Naive thymus-derived CD8-positive, alpha-beta T cell (primary cell): ENCODE measurements at regions not wholly inside any gene's neighbourhood (a gene's known extent, or its start where the extent isn't known, plus 50 kb on each side); places are given as distances from the start of the nearest gene placed in this dataset.
A peak's percentile ranks its signal among the peaks of the same experiment; 100 is the strongest.

Experiments
- ATAC-seq, 2 donors: fragments of 150-1000 bp; cut with Tn5 transposase in 1 of 2; sonication (Bioruptor Pico), chemical (Tn5 transposase) in 1 of 2; 1 replicate in 1 of 2; 2 replicates in 1 of 2; pipeline ENCODE4 v1.10.0; 2021; ENCODE audit warnings: mild to moderate bottlenecking in 2 of 2, moderate library complexity in 2 of 2
- POLR2A ChIA-PET: fragments of 350-600 bp; sonication (Branson Sonifier 250); formaldehyde crosslinking; loops from one replicate; lab custom pipeline; 2021; ENCODE audit warnings: antibody characterized with exemption; lab: Charles Lee
- DNase-seq, 10 donors: peaks; one replicate each; pipeline versions ENCODE4 v3.0.0 to v3.0.0-alpha.2; 2020 to 2022
- H3K27ac Mint-ChIP-seq, 10 donors: one replicate each; pipeline ENCODE4 v1.8.0; 2020 to 2022; ENCODE audit warnings: mild to moderate bottlenecking in 10 of 10, mixed read lengths in 10 of 10, moderate library complexity in 4 of 10, inconsistent platforms in 1 of 10
- H3K27me3 Mint-ChIP-seq, 5 donors: one replicate each; pipeline ENCODE4 v1.8.0; 2021 to 2022; ENCODE audit warnings: mixed read lengths in 5 of 5
- H3K36me3 Mint-ChIP-seq, 3 donors: one replicate each; pipeline ENCODE4 v1.8.0; 2020 to 2022; ENCODE audit warnings: mixed read lengths in 3 of 3, mild to moderate bottlenecking in 2 of 3, inconsistent platforms in 1 of 3
- H3K4me1 Mint-ChIP-seq, 4 donors: one replicate each; pipeline ENCODE4 v1.8.0; 2021 to 2022; ENCODE audit warnings: mixed read lengths in 4 of 4
- H3K4me3 Mint-ChIP-seq, 10 donors: one replicate each; pipeline ENCODE4 v1.8.0; 2020 to 2022; ENCODE audit warnings: mild to moderate bottlenecking in 10 of 10, mixed read lengths in 10 of 10, moderate library complexity in 6 of 10, inconsistent platforms in 1 of 10
- H3K9me3 Mint-ChIP-seq, 9 donors: one replicate each; pipeline ENCODE4 v1.8.0; 2020 to 2022; ENCODE audit warnings: mixed read lengths in 9 of 9, mild to moderate bottlenecking in 3 of 9, inconsistent platforms in 1 of 9, moderate library complexity in 1 of 9

GRCh38 chr6:141158740-141159139 lies 974.0 kb upstream of the GJE1 start:
- DNase-seq: no peak
- Mint-ChIP-seq H3K4me3 (no peak overlapping the region), H3K27me3 (no peaks in the 10 kb centered on the region), H3K4me1 (peaks cover 2 to 3% (median 3%) of the 10 kb centered on the region in 4 donors), H3K9me3 (peaks cover 0 to 3% (median 0%) of the 10 kb centered on the region in 9 donors), H3K27ac (no peak overlapping the region), H3K36me3 (no peaks in the 10 kb centered on the region)
- ATAC-seq: no peak
- POLR2A ChIA-PET: no interaction called here

GRCh38 chr6:141153563-141153962 lies 979.2 kb upstream of the GJE1 start:
- Mint-ChIP-seq H3K9me3 (peaks cover 0 to 3% (median 0%) of the 10 kb centered on the region in 9 donors), H3K27me3 (no peaks in the 10 kb centered on the region), H3K27ac (peak overlapping the region in 7 of 10 donors; percentile 5 to 83 (median 66)), H3K36me3 (no peaks in the 10 kb centered on the region), H3K4me1 (peaks cover 12 to 23% (median 19%) of the 10 kb centered on the region in 4 donors), H3K4me3 (peak overlapping the region in 4 of 10 donors; percentile 22 to 49 (median 33))
- DNase-seq (peak in 6 of 10 donors; percentile 10 to 61 (median 36)), ATAC-seq (peak; percentile 81 to 94)
- POLR2A ChIA-PET: no interaction called here

- no peak for DNase-seq
- H3K27me3 Mint-ChIP-seq: no peaks in the 10 kb centered on the region
- no peaks in the 10 kb centered on the region for H3K36me3 Mint-ChIP-seq
- peak overlapping the region in 2 of 10 donors; percentile 9 to 28 for H3K4me3 Mint-ChIP-seq
- H3K27ac Mint-ChIP-seq: peak overlapping the region in 7 of 10 donors; percentile 5 to 81 (median 44)
- POLR2A ChIA-PET: no interaction called here
- no peak for ATAC-seq
- H3K9me3 Mint-ChIP-seq: peaks cover 0 to 5% (median 0%) of the 10 kb centered on the region in 9 donors
- H3K4me1 Mint-ChIP-seq: peaks cover 12 to 23% (median 19%) of the 10 kb centered on the region in 4 donors
Observed at GRCh38 chr6:141152951-141153350, 979.8 kb upstream of the GJE1 start.

GRCh38 chr6:141151710-141152417 lies 980.9 kb upstream of the GJE1 start:
- H3K4me3 Mint-ChIP-seq: peak overlapping the region in 1 of 10 donors; percentile 9
- no peak for ATAC-seq
- peaks cover 0 to 2% (median 0%) of the 10 kb centered on the region in 5 donors for H3K27me3 Mint-ChIP-seq
- POLR2A ChIA-PET: no interaction called here
- peak overlapping the region in 2 of 10 donors; percentile 41 to 57 for H3K27ac Mint-ChIP-seq
- DNase-seq: no peak
- peaks cover 0 to 5% (median 0%) of the 10 kb centered on the region in 9 donors for H3K9me3 Mint-ChIP-seq
- H3K36me3 Mint-ChIP-seq: no peaks in the 10 kb centered on the region
- H3K4me1 Mint-ChIP-seq: peaks cover 12 to 23% (median 19%) of the 10 kb centered on the region in 4 donors

- Mint-ChIP-seq H3K27me3 (peaks cover 0 to 5% (median 0%) of the 10 kb centered on the region in 5 donors), H3K4me1 (peaks cover 0 to 2% (median 0%) of the 10 kb centered on the region in 4 donors), H3K27ac (no peak overlapping the region), H3K36me3 (no peaks in the 10 kb centered on the region), H3K4me3 (no peak overlapping the region), H3K9me3 (no peaks in the 10 kb centered on the region)
- DNase-seq (no peak), ATAC-seq (no peak)
- POLR2A ChIA-PET: no interaction called here
Observed at GRCh38 chr6:141141870-141142269, 990.9 kb upstream of the GJE1 start.

GRCh38 chr6:141140905-141141304 lies 991.8 kb upstream of the GJE1 start:
- DNase-seq (no peak), ATAC-seq (no peak)
- no peak overlapping the region for H3K27ac Mint-ChIP-seq
- no peaks in the 10 kb centered on the region for H3K9me3 Mint-ChIP-seq
- POLR2A ChIA-PET: no interaction called here
- H3K36me3 Mint-ChIP-seq: no peaks in the 10 kb centered on the region
- no peak overlapping the region for H3K4me3 Mint-ChIP-seq
- peaks cover 0 to 5% (median 0%) of the 10 kb centered on the region in 5 donors for H3K27me3 Mint-ChIP-seq
- peaks cover 0 to 2% (median 0%) of the 10 kb centered on the region in 4 donors for H3K4me1 Mint-ChIP-seq

GRCh38 chr6:141139461-141139860 lies 993.3 kb upstream of the GJE1 start:
- ATAC-seq (no peak), DNase-seq (no peak)
- no peaks in the 10 kb centered on the region for H3K36me3 Mint-ChIP-seq
- no peaks in the 10 kb centered on the region for H3K9me3 Mint-ChIP-seq
- no peak overlapping the region for H3K4me3 Mint-ChIP-seq
- H3K4me1 Mint-ChIP-seq: peaks cover 0 to 2% (median 0%) of the 10 kb centered on the region in 4 donors
- H3K27me3 Mint-ChIP-seq: no peaks in the 10 kb centered on the region
- POLR2A ChIA-PET: no interaction called here
- no peak overlapping the region for H3K27ac Mint-ChIP-seq

- POLR2A ChIA-PET: no interaction called here
- H3K27ac Mint-ChIP-seq: no peak overlapping the region
- no peak for ATAC-seq
- H3K36me3 Mint-ChIP-seq: no peaks in the 10 kb centered on the region
- H3K9me3 Mint-ChIP-seq: no peaks in the 10 kb centered on the region
- H3K27me3 Mint-ChIP-seq: no peaks in the 10 kb centered on the region
- no peaks in the 10 kb centered on the region for H3K4me1 Mint-ChIP-seq
- H3K4me3 Mint-ChIP-seq: no peak overlapping the region
- DNase-seq: no peak
Observed at GRCh38 chr6:141134723-141135122, 998.0 kb upstream of the GJE1 start.

- H3K36me3 Mint-ChIP-seq: no peaks in the 10 kb centered on the region
- no peak overlapping the region for H3K4me3 Mint-ChIP-seq
- DNase-seq: no peak
- POLR2A ChIA-PET: no interaction called here
- H3K27me3 Mint-ChIP-seq: no peaks in the 10 kb centered on the region
- H3K27ac Mint-ChIP-seq: no peak overlapping the region
- no peak for ATAC-seq
- no peaks in the 10 kb centered on the region for H3K4me1 Mint-ChIP-seq
- no peaks in the 10 kb centered on the region for H3K9me3 Mint-ChIP-seq
Observed at GRCh38 chr6:141133836-141134235, 998.9 kb upstream of the GJE1 start.

GRCh38 chr6:141133346-141133745 lies 999.4 kb upstream of the GJE1 start:
- H3K9me3 Mint-ChIP-seq: no peaks in the 10 kb centered on the region
- no peaks in the 10 kb centered on the region for H3K27me3 Mint-ChIP-seq
- no peak overlapping the region for H3K4me3 Mint-ChIP-seq
- DNase-seq (no peak), ATAC-seq (no peak)
- H3K27ac Mint-ChIP-seq: no peak overlapping the region
- POLR2A ChIA-PET: no interaction called here
- H3K4me1 Mint-ChIP-seq: no peaks in the 10 kb centered on the region
- H3K36me3 Mint-ChIP-seq: no peaks in the 10 kb centered on the region

- Mint-ChIP-seq H3K27ac (no peak overlapping the region), H3K4me3 (no peak overlapping the region), H3K9me3 (no peaks in the 10 kb centered on the region), H3K36me3 (no peaks in the 10 kb centered on the region), H3K4me1 (no peaks in the 10 kb centered on the region), H3K27me3 (no peaks in the 10 kb centered on the region)
- DNase-seq (no peak), ATAC-seq (no peak)
- POLR2A ChIA-PET: no interaction called here
Observed at GRCh38 chr6:141131616-141132015, 1001.1 kb upstream of the GJE1 start.

- DNase-seq (no peak), ATAC-seq (no peak)
- Mint-ChIP-seq H3K36me3 (no peaks in the 10 kb centered on the region), H3K4me3 (no peak overlapping the region), H3K9me3 (peaks cover 0 to 4% (median 0%) of the 10 kb centered on the region in 9 donors), H3K27ac (no peak overlapping the region), H3K4me1 (peaks cover 0 to 2% (median 0%) of the 10 kb centered on the region in 4 donors), H3K27me3 (peaks cover 1 to 9% (median 4%) of the 10 kb centered on the region in 5 donors)
- POLR2A ChIA-PET: no interaction called here
Observed at GRCh38 chr6:141123497-141123896, 1009.2 kb upstream of the GJE1 start.

GRCh38 chr6:141123049-141123448 lies 1009.7 kb upstream of the GJE1 start:
- H3K27me3 Mint-ChIP-seq: peaks cover 1 to 9% (median 4%) of the 10 kb centered on the region in 5 donors
- no peaks in the 10 kb centered on the region for H3K36me3 Mint-ChIP-seq
- H3K4me3 Mint-ChIP-seq: no peak overlapping the region
- H3K9me3 Mint-ChIP-seq: peaks cover 0 to 4% (median 0%) of the 10 kb centered on the region in 9 donors
- no peak for DNase-seq
- POLR2A ChIA-PET: no interaction called here
- peaks cover 0 to 2% (median 0%) of the 10 kb centered on the region in 4 donors for H3K4me1 Mint-ChIP-seq
- no peak overlapping the region for H3K27ac Mint-ChIP-seq
- ATAC-seq: no peak
